OCI-M2 (cell line): ENCODE measurements at regions not wholly inside any gene's neighbourhood (a gene's known extent, or its start where the extent isn't known, plus 50 kb on each side); places are given as distances from the start of the nearest gene placed in this dataset.

Source experiments
- DNase-seq: peaks from one replicate; lab custom pipeline; 2025; ENCODE audit not compliant: unreplicated experiment; lab: John Stamatoyannopoulos, UW

- DNase-seq = no peak
Observed at GRCh38 chr2:150110548-150110947, 376.9 kb downstream of the RND3 start.

- no peak for DNase-seq
Observed at GRCh38 chr2:150109912-150110311, 377.6 kb downstream of the RND3 start.

GRCh38 chr2:150109028-150109427, 378.4 kb downstream of the RND3 start:
- DNase-seq = no peak

- no peak for DNase-seq
Observed at GRCh38 chr2:150107816-150108215, 379.7 kb downstream of the RND3 start.

GRCh38 chr2:150107170-150107569, 380.3 kb downstream of the RND3 start:
- no peak for DNase-seq

GRCh38 chr2:150101947-150102346, 385.5 kb downstream of the RND3 start:
- no peak for DNase-seq

GRCh38 chr2:150100834-150101233, 386.6 kb downstream of the RND3 start:
- no peak for DNase-seq

- DNase-seq = no peak
Observed at GRCh38 chr2:150100336-150100735, 387.1 kb downstream of the RND3 start.

- no peak for DNase-seq
Observed at GRCh38 chr2:150099805-150100204, 387.7 kb downstream of the RND3 start.

GRCh38 chr2:150097901-150098531, 389.5 kb downstream of the RND3 start:
- DNase-seq = no peak

GRCh38 chr2:150097402-150097801, 390.1 kb downstream of the RND3 start:
- no peak for DNase-seq

- DNase-seq = no peak
Observed at GRCh38 chr2:150095361-150096095, 391.9 kb downstream of the RND3 start.

GRCh38 chr2:150091846-150092245, 395.6 kb downstream of the RND3 start:
- no peak for DNase-seq

- DNase-seq = no peak
Observed at GRCh38 chr2:150090031-150090430, 397.4 kb downstream of the RND3 start.

GRCh38 chr2:150088538-150088937, 398.9 kb downstream of the RND3 start:
- no peak for DNase-seq

- DNase-seq = no peak
Observed at GRCh38 chr2:150085478-150085877, 402.0 kb downstream of the RND3 start.

- DNase-seq = no peak
Observed at GRCh38 chr2:150081775-150082481, 405.5 kb downstream of the RND3 start.

GRCh38 chr2:150076281-150076680, 411.2 kb downstream of the RND3 start:
- no peak for DNase-seq

- no peak for DNase-seq
Observed at GRCh38 chr2:150075831-150076230, 411.6 kb downstream of the RND3 start.

- no peak for DNase-seq
Observed at GRCh38 chr2:150066490-150066889, 421.0 kb downstream of the RND3 start.

- no peak for DNase-seq
Observed at GRCh38 chr2:150063931-150064548, 423.4 kb downstream of the RND3 start.

GRCh38 chr2:150063432-150063889, 424.0 kb downstream of the RND3 start:
- DNase-seq = no peak
